A673 (cell line): ENCODE measurements at regions not wholly inside any gene's neighbourhood (a gene's known extent, or its start where the extent isn't known, plus 50 kb on each side); places are given as distances from the start of the nearest gene placed in this dataset.

Source experiments
- BruUV-seq: library from RNA; stranded (reverse); fragments of 400-500 nt; replicated peaks from 2 replicates; lab custom pipeline; 2021; lab: Mats Ljungman, UMichigan
- CTCF ChIA-PET: fragments of 300-600 bp; sonication (Branson Sonifier 250); formaldehyde crosslinking; loops from one replicate; lab custom pipeline; 2022; ENCODE audit warnings: antibody characterized with exemption; lab: Charles Lee
- POLR2A ChIA-PET: fragments of 300-600 bp; sonication (Branson Sonifier 250); formaldehyde crosslinking; loops from one replicate; lab custom pipeline; 2022; ENCODE audit warnings: antibody characterized with exemption; ENCODE audit not compliant: low non-redundant PET; lab: Charles Lee
- DNase-seq: peaks from one replicate; pipeline ENCODE4 v3.0.0-alpha.2; 2015; ENCODE audit warnings: low spot score
- H3K27ac ChIP-seq: fragments of 200-600 bp; sonication (generic); 2 replicates; pipeline ENCODE4 v1.5.1; 2016; ENCODE audit warnings: mixed run types, low read depth, mild to moderate bottlenecking, mixed read lengths, antibody characterized with exemption, low read length; ENCODE audit not compliant: poor library complexity, severe bottlenecking
- H3K27me3 ChIP-seq: fragments of 200-600 bp; sonication (generic); replicated peaks from 2 replicates; pipeline ENCODE4 v1.6.1; 2017; ENCODE audit warnings: mixed run types, low read depth, mild to moderate bottlenecking, mixed read lengths, antibody characterized with exemption, low read length; ENCODE audit not compliant: insufficient read depth, poor library complexity
- H3K36me3 ChIP-seq: fragments of 200-600 bp; sonication (generic); 2 replicates; pipeline ENCODE4 v1.6.1; 2016; ENCODE audit warnings: mixed run types, mild to moderate bottlenecking, mixed read lengths, antibody characterized with exemption, low read length; ENCODE audit not compliant: insufficient read depth, poor library complexity, severe bottlenecking
- H3K4me1 ChIP-seq: fragments of 200-600 bp; sonication (generic); 2 replicates; pipeline ENCODE4 v1.6.1; 2017; ENCODE audit warnings: mixed run types, mild to moderate bottlenecking, mixed read lengths, antibody characterized with exemption, low read length; ENCODE audit not compliant: insufficient read depth, poor library complexity, severe bottlenecking
- H3K4me3 ChIP-seq: fragments of 200-600 bp; sonication (generic); 2 replicates; pipeline ENCODE4 v1.5.1; 2016; ENCODE audit warnings: low read depth, mixed run types, mild to moderate bottlenecking, mixed read lengths, low read length; ENCODE audit not compliant: poor library complexity, severe bottlenecking
- H3K9me3 ChIP-seq: fragments of 200-600 bp; sonication (generic); 2 replicates; pipeline ENCODE4 v1.6.1; 2016; ENCODE audit warnings: mixed run types, low read depth, mild to moderate bottlenecking, mixed read lengths, antibody characterized with exemption, low read length; ENCODE audit not compliant: poor library complexity, severe bottlenecking
- EZH2 ChIP-seq: fragments of 200-600 bp; sonication (generic); IDR thresholded peaks from 2 replicates; pipeline ENCODE4 v1.6.1; 2017; ENCODE audit warnings: borderline replicate concordance, low read depth, mild to moderate bottlenecking, mixed read lengths, antibody characterized with exemption, low read length; ENCODE audit not compliant: poor library complexity, severe bottlenecking
- intact Hi-C: fragments of 100-400 bp; cut with micrococcal nuclease; formaldehyde crosslinking; loops from one replicate; pipeline ENCODE4 v1.10.0; 2022; ENCODE audit not compliant: unreplicated experiment
- TF ChIP-seq, protein P1 (sequence below): fragments of 300-800, 200-600 bp; sonication (generic); conservative IDR thresholded peaks from 2 replicates; pipeline ENCODE4 v1.5.1; 2017; ENCODE audit warnings: low read depth, mild to moderate bottlenecking, antibody characterized with exemption, low read length, moderate library complexity, mixed read lengths

- TF ChIP-seq, protein P1, sequence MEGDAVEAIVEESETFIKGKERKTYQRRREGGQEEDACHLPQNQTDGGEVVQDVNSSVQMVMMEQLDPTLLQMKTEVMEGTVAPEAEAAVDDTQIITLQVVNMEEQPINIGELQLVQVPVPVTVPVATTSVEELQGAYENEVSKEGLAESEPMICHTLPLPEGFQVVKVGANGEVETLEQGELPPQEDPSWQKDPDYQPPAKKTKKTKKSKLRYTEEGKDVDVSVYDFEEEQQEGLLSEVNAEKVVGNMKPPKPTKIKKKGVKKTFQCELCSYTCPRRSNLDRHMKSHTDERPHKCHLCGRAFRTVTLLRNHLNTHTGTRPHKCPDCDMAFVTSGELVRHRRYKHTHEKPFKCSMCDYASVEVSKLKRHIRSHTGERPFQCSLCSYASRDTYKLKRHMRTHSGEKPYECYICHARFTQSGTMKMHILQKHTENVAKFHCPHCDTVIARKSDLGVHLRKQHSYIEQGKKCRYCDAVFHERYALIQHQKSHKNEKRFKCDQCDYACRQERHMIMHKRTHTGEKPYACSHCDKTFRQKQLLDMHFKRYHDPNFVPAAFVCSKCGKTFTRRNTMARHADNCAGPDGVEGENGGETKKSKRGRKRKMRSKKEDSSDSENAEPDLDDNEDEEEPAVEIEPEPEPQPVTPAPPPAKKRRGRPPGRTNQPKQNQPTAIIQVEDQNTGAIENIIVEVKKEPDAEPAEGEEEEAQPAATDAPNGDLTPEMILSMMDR = no peak
- TF ChIP-seq EZH2 = no peak
- Histone ChIP-seq H3K9me3 (no peaks in the 10 kb centered on the region), H3K36me3 (no peaks in the 10 kb centered on the region), H3K27me3 (no peaks in the 10 kb centered on the region), H3K4me3 (no peak overlapping the region), H3K27ac (no peak overlapping the region), H3K4me1 (no peaks in the 10 kb centered on the region)
- ChIA-PET POLR2A (no interaction called here), CTCF (no interaction called here)
- no peak for DNase-seq
- no TSS peak for BruUV-seq
- intact Hi-C loops = no loop called here
Observed at GRCh38 chr10:124323806-124324205, 94.9 kb downstream of the OAT start.

GRCh38 chr10:124323111-124323725 is 95.5 kb downstream of the OAT start:
- ChIA-PET POLR2A (no interaction called here), CTCF (no interaction called here)
- no peak overlapping the region for H3K27ac ChIP-seq
- H3K4me3 ChIP-seq = no peak overlapping the region
- H3K36me3 ChIP-seq = no peaks in the 10 kb centered on the region
- TF ChIP-seq, protein P1 = no peak
- no peak for TF ChIP-seq EZH2
- H3K4me1 ChIP-seq = no peaks in the 10 kb centered on the region
- no TSS peak for BruUV-seq
- intact Hi-C loops = no loop called here
- DNase-seq = no peak
- no peaks in the 10 kb centered on the region for H3K27me3 ChIP-seq
- H3K9me3 ChIP-seq = no peaks in the 10 kb centered on the region

DNA sequence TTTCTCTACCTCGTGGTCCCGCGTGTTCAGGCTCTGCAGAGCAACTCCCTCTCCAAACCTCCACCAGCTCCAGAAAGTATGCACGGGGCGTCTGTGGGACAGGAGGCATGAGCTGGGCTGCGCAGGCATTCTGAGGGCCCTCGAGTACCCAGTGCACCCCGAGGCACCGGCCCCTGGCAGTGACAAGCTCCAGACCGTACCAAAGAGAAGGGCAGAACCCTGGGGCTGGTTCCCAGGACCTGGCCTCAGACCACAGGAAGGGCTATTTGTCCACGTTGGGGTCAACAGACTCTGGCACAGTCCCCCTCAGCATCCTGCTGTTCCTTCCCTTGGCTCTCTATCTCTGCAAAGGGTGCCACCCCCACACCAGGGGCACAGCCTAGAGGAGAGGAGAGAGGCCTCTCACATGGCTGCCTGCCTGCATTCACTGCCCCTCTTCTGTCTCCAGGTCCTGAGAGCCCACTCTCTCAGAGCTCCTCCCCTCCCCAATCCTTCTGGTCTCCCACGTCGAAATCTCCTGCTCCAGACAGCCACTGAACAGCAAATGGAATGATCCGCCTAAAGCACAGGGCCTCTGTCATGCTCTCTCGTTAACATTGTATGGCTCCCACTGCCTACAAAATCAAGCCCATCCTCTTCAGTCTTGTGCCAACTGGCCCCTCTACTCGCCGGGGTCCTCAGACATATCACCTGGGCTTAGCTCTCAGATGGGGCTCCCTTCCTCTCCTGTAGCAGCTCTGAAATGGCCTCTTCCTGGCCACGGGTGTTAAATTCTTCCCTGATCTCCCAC is 96.3 kb downstream of the OAT start:
- Histone ChIP-seq H3K4me3 (no peak overlapping the region), H3K27ac (no peak overlapping the region), H3K4me1 (no peaks in the 10 kb centered on the region), H3K36me3 (no peaks in the 10 kb centered on the region), H3K27me3 (no peaks in the 10 kb centered on the region), H3K9me3 (no peaks in the 10 kb centered on the region)
- BruUV-seq = no TSS peak
- POLR2A ChIA-PET = no interaction called here
- DNase-seq = no peak
- TF ChIP-seq, protein P1 = no peak
- TF ChIP-seq EZH2 = no peak
- intact Hi-C loops = no loop called here
- CTCF ChIA-PET = no interaction called here
